HG02642 (cell line): ENCODE measurements at regions not wholly inside any gene's neighbourhood (a gene's known extent, or its start where the extent isn't known, plus 50 kb on each side); places are given as distances from the start of the nearest gene placed in this dataset.
"Not testable (repeated sequence)": the region's sequence is repeated elsewhere in the genome, so short reads cannot be mapped to it uniquely, and the experiment has no call there.

ENCODE experiments used
- ATAC-seq: cut with Tn5 transposase; IDR thresholded peaks from one replicate; pipeline ENCODE4 v1.9.1; 2021; ENCODE audit warnings: mild to moderate bottlenecking; ENCODE audit not compliant: unreplicated experiment, poor library complexity

GRCh38 chr9:34907044-34907443 lies 51.0 kb upstream of the PHF24 start:
- no peak for ATAC-seq

- peak; percentile 80 for ATAC-seq
Observed at GRCh38 chr9:34899535-34900158, 58.4 kb upstream of the PHF24 start.

GRCh38 chr9:34898846-34899245 lies 59.2 kb upstream of the PHF24 start:
- no peak for ATAC-seq

GRCh38 chr9:34896112-34896511 lies 62.0 kb upstream of the PHF24 start:
- no peak for ATAC-seq

GRCh38 chr9:34892886-34893285 lies 65.2 kb upstream of the PHF24 start:
- no peak for ATAC-seq

GRCh38 chr9:34891386-34891785 lies 66.7 kb upstream of the PHF24 start:
- ATAC-seq: no peak

GRCh38 chr9:34887841-34888240 lies 70.2 kb upstream of the PHF24 start:
- ATAC-seq: no peak

GRCh38 chr9:34884747-34885189 lies 73.3 kb upstream of the PHF24 start:
- ATAC-seq: peak; percentile 80

GRCh38 chr9:34876096-34876495 lies 82.0 kb upstream of the PHF24 start:
- no peak for ATAC-seq

GRCh38 chr9:34869390-34869789 lies 88.7 kb upstream of the PHF24 start:
- no peak for ATAC-seq

GRCh38 chr9:34866614-34867013 lies 91.5 kb upstream of the PHF24 start:
- ATAC-seq: no peak

- ATAC-seq: no peak
Observed at GRCh38 chr9:34863426-34863825, 94.7 kb upstream of the PHF24 start.

- no peak for ATAC-seq
Observed at GRCh38 chr9:34862836-34863235, 95.2 kb upstream of the PHF24 start.

GRCh38 chr9:34862043-34862442 lies 96.0 kb upstream of the PHF24 start:
- ATAC-seq: no peak

- not testable (repeated sequence) for ATAC-seq
Observed at GRCh38 chr9:34855016-34855415, 103.1 kb upstream of the PHF24 start.

GRCh38 chr9:34830068-34830467 lies 120.1 kb upstream of the CCL21 start:
- ATAC-seq: no peak

GRCh38 chr9:34826999-34827538 lies 117.1 kb upstream of the CCL21 start:
- ATAC-seq: no peak

GRCh38 chr9:34825775-34826174 lies 115.8 kb upstream of the CCL21 start:
- no peak for ATAC-seq

GRCh38 chr9:34823778-34824177 lies 113.8 kb upstream of the CCL21 start:
- ATAC-seq: no peak

- ATAC-seq: no peak
Observed at GRCh38 chr9:34810187-34810524, 100.2 kb upstream of the CCL21 start.

GRCh38 chr9:34809504-34810186 lies 99.7 kb upstream of the CCL21 start:
- ATAC-seq: no peak

GRCh38 chr9:34802916-34803315 lies 93.0 kb upstream of the CCL21 start:
- no peak for ATAC-seq
